Nephron (organoid): ENCODE measurements at regions not wholly inside any gene's neighbourhood (a gene's known extent, or its start where the extent isn't known, plus 50 kb on each side); places are given as distances from the start of the nearest gene placed in this dataset.

Experiments
- H3K27ac Mint-ChIP-seq, 3 experiments: 2 replicates each; pipeline ENCODE4 v1.8.0; 2020; ENCODE audit warnings: mixed read lengths in 3 of 3, mild to moderate bottlenecking in 2 of 3, moderate library complexity in 1 of 3
- H3K27me3 Mint-ChIP-seq: 2 replicates; pipeline ENCODE4 v1.8.0; 2021; ENCODE audit warnings: low read depth, mild to moderate bottlenecking, moderate library complexity, mixed read lengths
- H3K36me3 Mint-ChIP-seq: 2 replicates; pipeline ENCODE4 v1.8.0; 2020; ENCODE audit warnings: low read depth, mixed read lengths
- H3K4me1 Mint-ChIP-seq: 2 replicates; pipeline ENCODE4 v1.8.0; 2020; ENCODE audit warnings: mixed read lengths
- H3K4me3 Mint-ChIP-seq, 3 experiments: 2 replicates each; pipeline ENCODE4 v1.8.0; 2020; ENCODE audit warnings: mild to moderate bottlenecking in 3 of 3, mixed read lengths in 3 of 3, moderate library complexity in 2 of 3
- H3K9me3 Mint-ChIP-seq: 2 replicates; pipeline ENCODE4 v1.8.0; 2020; ENCODE audit warnings: mixed read lengths
- TF ChIP-seq, protein P1 (sequence below), 3 experiments: fragments of 200-600 bp; sonication (generic); IDR thresholded peaks; one replicate each; pipeline ENCODE4 v1.5.0; 2021; ENCODE audit warnings: antibody characterized with exemption in 3 of 3; ENCODE audit not compliant: unreplicated experiment in 3 of 3

- no peaks in the 10 kb centered on the region for H3K4me1 Mint-ChIP-seq
- H3K36me3 Mint-ChIP-seq = no peaks in the 10 kb centered on the region
- no peak overlapping the region for H3K27ac Mint-ChIP-seq
- H3K9me3 Mint-ChIP-seq = peaks cover 8% of the 10 kb centered on the region
- peaks cover 54% of the 10 kb centered on the region for H3K27me3 Mint-ChIP-seq
- H3K4me3 Mint-ChIP-seq = no peak overlapping the region
- TF ChIP-seq, protein P1, sequence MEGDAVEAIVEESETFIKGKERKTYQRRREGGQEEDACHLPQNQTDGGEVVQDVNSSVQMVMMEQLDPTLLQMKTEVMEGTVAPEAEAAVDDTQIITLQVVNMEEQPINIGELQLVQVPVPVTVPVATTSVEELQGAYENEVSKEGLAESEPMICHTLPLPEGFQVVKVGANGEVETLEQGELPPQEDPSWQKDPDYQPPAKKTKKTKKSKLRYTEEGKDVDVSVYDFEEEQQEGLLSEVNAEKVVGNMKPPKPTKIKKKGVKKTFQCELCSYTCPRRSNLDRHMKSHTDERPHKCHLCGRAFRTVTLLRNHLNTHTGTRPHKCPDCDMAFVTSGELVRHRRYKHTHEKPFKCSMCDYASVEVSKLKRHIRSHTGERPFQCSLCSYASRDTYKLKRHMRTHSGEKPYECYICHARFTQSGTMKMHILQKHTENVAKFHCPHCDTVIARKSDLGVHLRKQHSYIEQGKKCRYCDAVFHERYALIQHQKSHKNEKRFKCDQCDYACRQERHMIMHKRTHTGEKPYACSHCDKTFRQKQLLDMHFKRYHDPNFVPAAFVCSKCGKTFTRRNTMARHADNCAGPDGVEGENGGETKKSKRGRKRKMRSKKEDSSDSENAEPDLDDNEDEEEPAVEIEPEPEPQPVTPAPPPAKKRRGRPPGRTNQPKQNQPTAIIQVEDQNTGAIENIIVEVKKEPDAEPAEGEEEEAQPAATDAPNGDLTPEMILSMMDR (IDR thresholded peaks at IDR 0.05; ENCODE audit: unreplicated experiment in 3 of 3) = no peak
These were observed 55.2 kb downstream of the IRX2 start for GRCh38 chr5:2696156-2696807.

GRCh38 chr5:2695200-2695891, 56.1 kb downstream of the IRX2 start:
- Mint-ChIP-seq H3K4me1 (no peaks in the 10 kb centered on the region), H3K27ac (no peak overlapping the region), H3K27me3 (peaks cover 44% of the 10 kb centered on the region), H3K4me3 (no peak overlapping the region), H3K9me3 (peaks cover 16% of the 10 kb centered on the region), H3K36me3 (no peaks in the 10 kb centered on the region)
- TF ChIP-seq, protein P1 (IDR thresholded peaks at IDR 0.05; ENCODE audit: unreplicated experiment in 3 of 3) = no peak

- TF ChIP-seq, protein P1 (IDR thresholded peaks at IDR 0.05; ENCODE audit: unreplicated experiment in 3 of 3) = no peak
- H3K36me3 Mint-ChIP-seq = no peaks in the 10 kb centered on the region
- H3K9me3 Mint-ChIP-seq = peaks cover 20% of the 10 kb centered on the region
- no peaks in the 10 kb centered on the region for H3K4me1 Mint-ChIP-seq
- H3K4me3 Mint-ChIP-seq = no peak overlapping the region
- peaks cover 35% of the 10 kb centered on the region for H3K27me3 Mint-ChIP-seq
- no peak overlapping the region for H3K27ac Mint-ChIP-seq
These were observed 59.9 kb downstream of the IRX2 start for GRCh38 chr5:2691530-2691929.

DNA sequence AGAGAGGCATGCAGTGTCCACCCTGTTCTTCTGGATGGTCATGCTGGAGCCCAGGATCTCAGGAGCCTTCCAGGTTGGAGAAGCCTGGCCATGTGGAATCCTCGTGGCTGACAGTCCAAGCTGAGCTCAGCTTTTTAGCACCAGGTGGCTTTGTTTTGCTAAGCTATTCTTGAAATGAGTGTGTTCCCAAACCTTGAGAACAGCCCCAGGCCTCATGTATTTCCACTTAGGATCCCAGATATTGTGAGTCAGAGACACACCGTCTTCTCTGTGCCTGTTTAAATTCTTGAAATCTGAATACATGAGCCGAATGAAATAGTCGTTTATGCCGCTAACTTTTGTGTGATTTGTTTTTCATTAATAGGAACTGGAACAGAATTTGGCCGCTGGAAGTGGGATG, 61.2 kb downstream of the IRX2 start:
- Mint-ChIP-seq H3K27me3 (peaks cover 41% of the 10 kb centered on the region), H3K36me3 (no peaks in the 10 kb centered on the region), H3K4me1 (no peaks in the 10 kb centered on the region), H3K27ac (no peak overlapping the region), H3K9me3 (peaks cover 18% of the 10 kb centered on the region), H3K4me3 (no peak overlapping the region)
- TF ChIP-seq, protein P1 (IDR thresholded peaks at IDR 0.05; ENCODE audit: unreplicated experiment in 3 of 3) = no peak

GRCh38 chr5:2688586-2688985, 62.9 kb downstream of the IRX2 start:
- peaks cover 15% of the 10 kb centered on the region for H3K9me3 Mint-ChIP-seq
- no peaks in the 10 kb centered on the region for H3K4me1 Mint-ChIP-seq
- no peak overlapping the region for H3K4me3 Mint-ChIP-seq
- H3K27ac Mint-ChIP-seq = no peak overlapping the region
- TF ChIP-seq, protein P1 (IDR thresholded peaks at IDR 0.05; ENCODE audit: unreplicated experiment in 3 of 3) = no peak
- no peaks in the 10 kb centered on the region for H3K36me3 Mint-ChIP-seq
- peaks cover 49% of the 10 kb centered on the region for H3K27me3 Mint-ChIP-seq

GRCh38 chr5:2687746-2688145, 63.7 kb downstream of the IRX2 start:
- Mint-ChIP-seq H3K27me3 (peaks cover 50% of the 10 kb centered on the region), H3K9me3 (peaks cover 15% of the 10 kb centered on the region), H3K4me3 (no peak overlapping the region), H3K36me3 (no peaks in the 10 kb centered on the region), H3K27ac (no peak overlapping the region), H3K4me1 (no peaks in the 10 kb centered on the region)
- TF ChIP-seq, protein P1 (IDR thresholded peaks at IDR 0.05; ENCODE audit: unreplicated experiment in 3 of 3) = no peak
